Lower leg skin (tissue), 4 donors: ENCODE measurements at regions not wholly inside any gene's neighbourhood (a gene's known extent, or its start where the extent isn't known, plus 50 kb on each side); places are given as distances from the start of the nearest gene placed in this dataset.

Experiments
- DNase-seq, 2 donors: peaks; one replicate each; pipeline ENCODE4 v3.0.0-alpha.2; 2019; ENCODE audit warnings: low spot score in 2 of 2
- H3K4me3 ChIP-seq: fragments of 200-600 bp; sonication (generic); 2 replicates; pipeline ENCODE4 v1.5.1; 2017; ENCODE audit warnings: mild to moderate bottlenecking, low read depth; ENCODE audit not compliant: poor library complexity, severe bottlenecking
- POLR2A ChIP-seq, 2 donors: fragments of 450-650 bp; IDR thresholded peaks; one replicate each; pipeline ENCODE4 v1.6.1; 2016 to 2017; ENCODE audit warnings: antibody characterized with exemption in 2 of 2, mild to moderate bottlenecking in 1 of 2, moderate library complexity in 1 of 2
- WGBS, 2 donors: methylation state at CpG; one replicate each; pipeline ENCODE4 v1.1.5; 2018; 5-methylcytosine and 5-hydroxymethylcytosine counted together
- intact Hi-C: fragments of 100-400 bp; cut with DNase I; formaldehyde crosslinking; loops from one replicate; pipeline ENCODE4 v1.15.0; 2023; ENCODE audit warnings: low total_unique reads
- TF ChIP-seq, protein P1 (sequence below), 3 donors: fragments of 450-650 bp; IDR thresholded peaks; one replicate each; pipeline ENCODE4 v1.5.1; 2016; ENCODE audit warnings: antibody characterized with exemption in 3 of 3, mild to moderate bottlenecking in 3 of 3, moderate library complexity in 2 of 3

- DNase-seq, result no peak
- 93 to 96% methylated on average over 2 of the region's 2 CpGs for WGBS, 2 donors
- H3K4me3 ChIP-seq, result no peak overlapping the region
- TF ChIP-seq, protein P1, sequence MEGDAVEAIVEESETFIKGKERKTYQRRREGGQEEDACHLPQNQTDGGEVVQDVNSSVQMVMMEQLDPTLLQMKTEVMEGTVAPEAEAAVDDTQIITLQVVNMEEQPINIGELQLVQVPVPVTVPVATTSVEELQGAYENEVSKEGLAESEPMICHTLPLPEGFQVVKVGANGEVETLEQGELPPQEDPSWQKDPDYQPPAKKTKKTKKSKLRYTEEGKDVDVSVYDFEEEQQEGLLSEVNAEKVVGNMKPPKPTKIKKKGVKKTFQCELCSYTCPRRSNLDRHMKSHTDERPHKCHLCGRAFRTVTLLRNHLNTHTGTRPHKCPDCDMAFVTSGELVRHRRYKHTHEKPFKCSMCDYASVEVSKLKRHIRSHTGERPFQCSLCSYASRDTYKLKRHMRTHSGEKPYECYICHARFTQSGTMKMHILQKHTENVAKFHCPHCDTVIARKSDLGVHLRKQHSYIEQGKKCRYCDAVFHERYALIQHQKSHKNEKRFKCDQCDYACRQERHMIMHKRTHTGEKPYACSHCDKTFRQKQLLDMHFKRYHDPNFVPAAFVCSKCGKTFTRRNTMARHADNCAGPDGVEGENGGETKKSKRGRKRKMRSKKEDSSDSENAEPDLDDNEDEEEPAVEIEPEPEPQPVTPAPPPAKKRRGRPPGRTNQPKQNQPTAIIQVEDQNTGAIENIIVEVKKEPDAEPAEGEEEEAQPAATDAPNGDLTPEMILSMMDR (IDR thresholded peaks at IDR 0.05), result no peak
- TF ChIP-seq POLR2A (IDR thresholded peaks at IDR 0.05), result no peak
- intact Hi-C loops, result no loop called here
Measured at GRCh38 chr5:57106661-57107060, 67.2 kb upstream of the GPBP1 start.

- WGBS, 2 donors, result 45 to 47% methylated on average over 2 of the region's 2 CpGs
- no peak overlapping the region for H3K4me3 ChIP-seq
- intact Hi-C loops, result no loop called here
- DNase-seq, result no peak
- TF ChIP-seq POLR2A (IDR thresholded peaks at IDR 0.05), result no peak
- TF ChIP-seq, protein P1 (IDR thresholded peaks at IDR 0.05), result no peak
Measured at GRCh38 chr5:57111993-57112392, 61.9 kb upstream of the GPBP1 start.

DNA sequence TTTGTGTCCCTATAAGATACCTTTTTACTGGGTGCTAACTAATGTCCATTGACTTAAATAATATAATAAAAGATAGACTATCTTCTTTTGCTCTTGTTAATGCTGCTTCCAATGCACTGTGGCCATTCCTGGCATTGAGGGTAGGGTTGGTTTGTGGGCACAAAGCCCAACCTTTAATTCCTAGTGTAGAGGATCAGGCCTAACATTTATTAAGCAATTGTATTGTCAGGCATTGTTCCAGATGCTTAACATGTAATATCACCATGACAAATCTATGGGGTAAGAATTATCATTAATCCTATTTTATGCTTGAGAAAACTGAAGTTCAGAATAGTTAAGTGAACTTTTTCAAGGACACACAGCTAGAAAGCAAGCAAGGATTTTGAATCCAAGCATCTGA lies 60.4 kb upstream of the GPBP1 start:
- TF ChIP-seq, protein P1 (IDR thresholded peaks at IDR 0.05), result no peak
- no peak for TF ChIP-seq POLR2A (IDR thresholded peaks at IDR 0.05)
- intact Hi-C loops, result no loop called here
- DNase-seq, result no peak
- H3K4me3 ChIP-seq, result no peak overlapping the region

- 54 to 56% methylated on average over 1 of the region's 1 CpG for WGBS, 2 donors
- intact Hi-C loops, result no loop called here
- DNase-seq, result no peak
Measured at GRCh38 chr5:57117596-57117995, 56.3 kb upstream of the GPBP1 start.

GRCh38 chr5:57119031-57119430 lies 54.8 kb upstream of the GPBP1 start:
- TF ChIP-seq, protein P1 (IDR thresholded peaks at IDR 0.05), result no peak
- TF ChIP-seq POLR2A (IDR thresholded peaks at IDR 0.05), result no peak
- 71 to 98% methylated on average over 3 of the region's 3 CpGs for WGBS, 2 donors
- intact Hi-C loops, result no loop called here
- H3K4me3 ChIP-seq, result no peak overlapping the region
- no peak for DNase-seq

More at GRCh38 chr5:57117596-57117995, 56.3 kb upstream of the GPBP1 start:
- TF ChIP-seq POLR2A (IDR thresholded peaks at IDR 0.05), result no peak
- TF ChIP-seq, protein P1 (IDR thresholded peaks at IDR 0.05), result no peak
- no peak overlapping the region for H3K4me3 ChIP-seq

DNA sequence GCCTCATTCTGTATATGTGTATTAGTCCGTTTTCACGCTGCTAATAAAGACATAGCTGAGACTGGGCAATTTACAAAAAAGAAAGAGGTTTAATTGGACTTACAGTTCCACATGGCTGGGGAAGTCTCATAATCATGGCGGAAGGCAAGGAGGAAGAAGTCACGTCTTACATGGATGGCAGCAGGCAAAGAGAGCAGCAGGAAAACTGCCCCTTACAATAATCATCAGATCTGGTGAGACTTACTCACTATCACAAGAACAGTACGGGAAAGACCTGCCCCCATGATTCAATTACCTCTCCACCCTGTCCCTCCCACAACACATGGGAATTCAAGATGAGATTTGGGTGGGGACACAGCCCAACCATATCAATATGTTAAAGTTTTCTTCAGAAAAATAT lies 49.8 kb upstream of the GPBP1 start:
- 88 to 92% methylated on average over 5 of the region's 5 CpGs for WGBS, 2 donors
- intact Hi-C loops, result no loop called here
- DNase-seq, result no peak
- no peak for TF ChIP-seq POLR2A (IDR thresholded peaks at IDR 0.05)
- TF ChIP-seq, protein P1 (IDR thresholded peaks at IDR 0.05), result no peak
- H3K4me3 ChIP-seq, result no peak overlapping the region
